ENCODE measurements at regions not wholly inside any gene's neighbourhood (a gene's known extent, or its start where the extent isn't known, plus 50 kb on each side); places are given as distances from the start of the nearest gene placed in this dataset.

- TF ChIP-seq REST (IDR thresholded peaks at IDR 0.05) (no peak), ZBTB33 (IDR thresholded peaks at IDR 0.05) (no peak), YY1 (IDR thresholded peaks at IDR 0.05) (no peak), SP1 (IDR thresholded peaks at IDR 0.05) (no peak)
Measured at GRCh38 chr11:106158406-106158805, 80.9 kb downstream of the AASDHPPT start (continued).

- no peak overlapping the region for H3K27ac ChIP-seq (ENCODE audit: low read depth in 1 of 2, low read length in 2 of 2)
- no peak overlapping the region for H3K9ac ChIP-seq (ENCODE audit: low read depth in 1 of 2, low read length in 2 of 2)
Measured at GRCh38 chr11:106159836-106160235, 82.4 kb downstream of the AASDHPPT start.

More at GRCh38 chr11:106159836-106160235, 82.4 kb downstream of the AASDHPPT start:
- H3K9me3 ChIP-seq (ENCODE audit: control insufficient read depth in 4 of 4, low read length in 3 of 4) = no peaks in the 10 kb centered on the region
- H3K4me1 ChIP-seq (ENCODE audit: control insufficient read depth in 4 of 4, insufficient read depth in 4 of 4, low read length in 3 of 4) = no peaks in the 10 kb centered on the region
- peaks cover 0 to 2% (median 0%) of the 10 kb centered on the region in 4 donors for H3K27me3 ChIP-seq (ENCODE audit: control insufficient read depth in 4 of 4, insufficient read depth in 4 of 4, low read length in 3 of 4)
- no peaks in the 10 kb centered on the region for H3K36me3 ChIP-seq (ENCODE audit: control insufficient read depth in 4 of 4, insufficient read depth in 3 of 4, low read depth in 1 of 4, low read length in 3 of 4)
- TF ChIP-seq GABPA (IDR thresholded peaks at IDR 0.05 in 1 of 2, conservative IDR thresholded peaks at IDR 0.05 in 1 of 2) (no peak), SP1 (IDR thresholded peaks at IDR 0.05) (no peak), ZBTB33 (IDR thresholded peaks at IDR 0.05) (no peak), TAF1 (conservative IDR thresholded peaks at IDR 0.05) (no peak), JUND (IDR thresholded peaks at IDR 0.05) (no peak), HNF4A (conservative IDR thresholded peaks at IDR 0.05) (no peak), FOXA2 (IDR thresholded peaks at IDR 0.05) (no peak), NR2F2 (IDR thresholded peaks at IDR 0.05) (no peak), YY1 (IDR thresholded peaks at IDR 0.05) (no peak), REST (IDR thresholded peaks at IDR 0.05) (no peak), MAX (IDR thresholded peaks at IDR 0.05) (no peak), EGR1 (IDR thresholded peaks at IDR 0.05; ENCODE audit: low read depth in 2 of 2) (no peak), CTCF (IDR thresholded peaks at IDR 0.05; ENCODE audit: low read depth, low read length, missing input control) (no peak)
- no peak overlapping the region for H3K4me3 ChIP-seq (ENCODE audit: low read depth in 1 of 3, low read length in 3 of 3)
- DNase-seq (ENCODE audit: low spot score) = no peak
